CD4-positive, alpha-beta T cell treated with Interleukin-17A for 4 hours (primary cell): ENCODE measurements at regions not wholly inside any gene's neighbourhood (a gene's known extent, or its start where the extent isn't known, plus 50 kb on each side); places are given as distances from the start of the nearest gene placed in this dataset.
"Not testable (repeated sequence)": the region's sequence is repeated elsewhere in the genome, so short reads cannot be mapped to it uniquely, and the experiment has no call there.

Source experiments
- DNase-seq: peaks from one replicate; pipeline ENCODE4 v3.0.0-alpha.2; 2020; ENCODE audit warnings: mixed read lengths

DNA sequence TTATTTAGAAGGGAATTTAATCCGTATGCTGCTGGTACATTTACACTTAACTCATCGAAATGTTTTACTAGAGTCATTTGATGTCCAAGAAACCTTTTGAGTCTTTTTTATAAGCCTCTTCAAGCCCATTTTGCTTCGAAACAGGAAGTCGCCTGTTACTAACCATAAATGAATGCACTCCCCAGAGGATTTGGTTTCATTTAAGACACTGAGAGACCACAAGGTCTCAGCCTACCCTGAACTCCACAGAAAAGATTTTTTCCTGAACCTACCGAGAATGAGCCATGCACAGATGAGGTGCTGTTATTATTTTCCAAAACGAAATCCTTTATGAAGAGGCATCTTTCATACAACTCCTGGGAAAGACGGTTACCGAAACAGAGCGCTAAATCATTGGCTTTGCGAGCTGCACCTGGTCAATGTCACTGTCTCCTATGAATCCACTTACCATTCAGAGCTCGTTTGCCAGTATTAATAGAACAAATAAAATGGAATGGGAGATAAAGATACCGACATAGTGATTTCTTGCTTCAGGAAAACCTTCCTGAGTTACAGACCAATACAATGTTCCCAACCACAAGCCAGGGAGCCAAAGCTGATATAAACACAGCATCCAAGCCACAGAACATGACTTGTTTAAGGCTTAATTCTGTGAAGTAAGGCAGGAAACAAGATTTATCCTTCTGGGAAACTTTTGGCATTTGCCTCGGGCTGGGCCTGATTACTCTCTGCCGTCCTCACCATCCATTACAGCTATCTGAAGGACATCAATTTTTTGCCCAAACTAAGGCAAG, 382.1 kb downstream of the OSR1 start:
- DNase-seq = no peak

DNA sequence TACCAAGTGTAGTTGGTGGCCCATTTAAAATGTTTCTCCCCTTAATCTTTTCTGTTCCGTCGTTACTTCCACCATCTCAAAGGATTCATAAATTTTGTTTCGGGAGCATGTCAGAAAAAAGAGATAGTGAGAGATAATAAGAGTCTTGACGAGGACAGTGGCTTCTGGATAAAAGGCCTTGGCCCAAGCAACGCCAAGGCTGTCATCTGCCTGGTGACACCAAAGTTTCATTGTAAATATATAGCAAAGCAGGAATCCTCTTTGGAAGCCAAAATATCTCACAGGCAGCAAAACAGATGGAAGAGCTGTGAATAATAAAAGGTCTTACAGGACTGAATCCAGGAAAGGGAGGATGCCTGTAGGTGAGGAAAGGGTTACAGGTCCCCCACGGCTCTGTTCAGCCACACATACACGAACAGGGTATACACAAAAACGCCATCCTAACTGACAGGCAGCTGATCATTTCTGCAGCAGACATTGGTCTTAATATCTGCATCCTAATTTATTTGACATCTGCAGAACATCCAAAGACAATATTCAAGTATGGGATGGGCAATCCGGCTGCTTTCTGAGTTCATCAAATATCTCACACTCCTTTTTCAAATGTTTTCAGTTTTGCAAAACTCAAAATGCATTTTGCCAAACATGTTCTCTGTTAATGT, 382.8 kb downstream of the OSR1 start:
- DNase-seq = no peak

DNA sequence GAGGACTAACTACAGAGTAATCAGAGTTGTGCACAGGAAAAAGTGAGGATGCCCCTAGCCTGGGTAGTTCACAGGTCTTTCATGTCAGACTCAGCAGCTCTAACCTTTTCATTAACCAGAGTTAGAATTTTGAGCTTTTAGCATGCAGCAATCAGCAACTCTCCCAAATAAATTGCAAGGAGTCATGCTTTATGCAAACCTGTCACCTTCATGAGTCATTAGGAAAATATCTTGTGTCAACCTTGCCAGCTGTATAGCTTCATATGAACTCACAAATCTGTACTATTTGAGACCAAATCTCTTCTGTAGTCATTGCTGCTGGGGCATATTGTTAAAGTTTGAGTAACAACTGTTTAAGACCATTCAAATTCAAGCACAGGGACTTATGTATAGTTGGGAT, 382.3 kb upstream of the NT5C1B start:
- DNase-seq = no peak

DNA sequence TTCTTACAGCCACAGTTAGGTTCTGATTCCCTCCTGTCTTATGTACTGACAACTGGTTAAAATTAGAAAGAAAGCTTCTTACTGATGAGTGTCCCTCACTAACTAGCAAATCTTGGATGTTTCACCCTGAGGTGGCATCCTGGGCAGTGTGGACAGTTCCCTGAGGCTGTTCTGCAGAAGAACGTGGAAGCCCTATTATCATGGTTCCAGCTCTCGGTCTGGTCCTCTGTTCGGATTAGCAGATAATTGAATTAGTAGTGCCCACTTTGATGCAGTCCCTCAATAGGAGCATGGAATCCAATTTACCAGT, 381.7 kb upstream of the NT5C1B start:
- DNase-seq = no peak

DNA sequence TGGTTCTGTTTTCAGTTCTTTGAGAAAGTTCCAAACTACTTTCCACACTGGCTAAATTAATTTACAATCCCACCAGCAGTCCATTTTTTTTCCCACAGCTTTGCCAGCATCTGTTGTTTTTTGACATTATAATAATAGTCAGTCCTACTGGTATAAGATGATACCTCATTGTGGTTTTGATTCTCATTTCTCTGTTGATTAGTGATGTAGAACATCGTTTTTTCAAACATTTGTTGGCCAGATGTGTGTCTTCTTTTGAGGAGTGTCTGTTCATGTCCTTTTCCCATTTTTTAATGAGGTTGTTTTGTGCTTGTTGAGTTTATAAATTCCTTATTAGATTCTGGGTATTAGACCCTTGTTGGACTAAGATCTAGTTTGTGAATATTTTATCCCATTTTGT, 376.8 kb upstream of the NT5C1B start:
- no peak for DNase-seq

DNA sequence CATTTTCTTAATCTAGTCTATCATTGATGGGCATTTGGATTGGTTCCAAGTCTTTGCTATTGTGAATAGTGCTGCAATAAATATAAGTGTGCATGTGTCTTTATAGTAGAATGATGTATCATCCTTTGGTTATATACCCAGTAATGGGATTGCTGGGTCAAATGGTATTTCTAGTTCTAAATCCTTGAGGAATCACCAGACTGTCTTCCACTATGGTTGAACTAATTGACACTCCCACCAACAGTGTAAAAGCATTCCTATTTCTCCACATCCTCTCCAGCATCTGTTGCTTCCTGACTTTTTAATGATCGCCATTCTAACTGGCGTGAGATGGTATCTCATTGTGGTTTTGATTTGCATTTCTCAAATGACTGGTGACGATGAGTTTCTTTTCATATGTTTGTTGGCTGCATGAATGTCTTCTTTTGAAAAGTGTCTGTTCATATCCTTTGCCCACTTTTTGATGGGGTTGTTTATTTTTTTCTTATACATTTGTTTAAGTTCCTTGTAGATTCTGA, 374.4 kb upstream of the NT5C1B start:
- not testable (repeated sequence) for DNase-seq

DNA sequence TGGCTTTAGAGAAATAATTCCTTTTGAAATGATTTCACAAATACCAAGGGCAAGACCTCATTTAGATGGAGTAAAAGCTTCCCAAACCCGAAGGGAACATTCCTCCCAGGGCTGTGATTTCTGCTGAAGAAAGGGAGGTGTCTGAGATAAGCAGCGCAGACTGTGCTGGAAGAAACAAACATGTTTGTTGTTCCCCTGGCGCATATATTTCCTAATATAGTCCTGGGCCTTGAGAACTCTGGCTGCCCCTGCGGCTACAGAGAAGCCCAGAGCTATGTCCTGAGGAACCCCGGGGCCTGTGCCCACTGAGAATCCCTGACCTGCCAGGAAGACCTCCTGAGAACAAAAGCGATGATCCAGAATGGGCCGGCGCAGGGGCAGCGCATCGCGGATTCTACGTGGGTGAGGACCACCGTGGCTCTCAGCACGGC, 372.6 kb upstream of the NT5C1B start:
- no peak for DNase-seq

DNA sequence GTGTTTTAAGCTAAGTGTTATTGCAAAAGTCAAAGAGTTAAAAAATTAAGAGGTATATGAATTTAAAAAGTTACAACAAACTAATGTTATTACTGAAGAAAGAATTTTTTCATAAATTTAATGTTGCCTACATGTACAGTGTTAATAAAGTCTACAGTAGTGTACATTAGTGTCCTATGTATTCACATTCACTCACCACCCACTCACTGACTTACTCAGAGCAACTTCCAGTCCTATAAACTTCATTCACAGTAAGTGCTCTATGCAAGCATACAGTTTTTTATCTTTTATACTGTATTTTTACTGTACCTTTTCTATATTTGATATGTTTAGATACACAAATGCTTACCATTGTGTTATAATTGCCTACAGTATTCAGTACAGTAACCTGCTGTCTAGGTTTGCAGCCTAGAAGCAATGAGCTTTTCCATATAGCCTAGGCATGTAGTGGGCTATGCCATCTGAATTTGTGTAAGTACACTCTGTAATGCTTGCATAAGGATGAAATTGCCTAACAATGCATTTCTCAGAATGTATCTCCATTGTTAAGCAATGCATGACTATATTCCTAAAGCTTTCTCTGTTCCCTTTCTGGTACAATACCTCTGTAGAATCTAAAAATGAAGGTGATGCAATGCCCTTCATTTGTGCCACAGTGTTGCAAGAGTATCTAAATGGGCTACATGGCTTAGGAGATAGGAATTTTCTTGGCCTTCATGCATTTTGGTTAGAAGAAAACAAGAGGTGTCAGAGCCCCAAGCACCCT, 370.8 kb upstream of the NT5C1B start:
- DNase-seq = no peak

DNA sequence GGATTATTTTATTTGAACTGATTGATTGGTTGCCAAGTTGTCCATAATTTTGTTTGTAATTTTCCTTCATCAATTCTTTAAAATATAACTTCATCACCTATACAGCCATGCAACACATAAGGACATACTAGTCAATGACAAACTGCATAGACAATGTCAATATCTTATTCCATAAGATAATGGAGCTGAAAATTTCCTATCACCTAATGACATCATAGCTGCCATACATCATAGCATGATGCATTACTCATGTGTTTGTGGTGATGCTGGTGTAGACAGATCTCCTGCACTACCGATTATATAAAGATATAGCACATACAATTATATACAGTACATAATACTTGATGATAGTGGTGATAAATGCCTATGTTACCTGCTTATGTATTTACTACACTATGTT, 369.8 kb upstream of the NT5C1B start:
- DNase-seq = no peak

DNA sequence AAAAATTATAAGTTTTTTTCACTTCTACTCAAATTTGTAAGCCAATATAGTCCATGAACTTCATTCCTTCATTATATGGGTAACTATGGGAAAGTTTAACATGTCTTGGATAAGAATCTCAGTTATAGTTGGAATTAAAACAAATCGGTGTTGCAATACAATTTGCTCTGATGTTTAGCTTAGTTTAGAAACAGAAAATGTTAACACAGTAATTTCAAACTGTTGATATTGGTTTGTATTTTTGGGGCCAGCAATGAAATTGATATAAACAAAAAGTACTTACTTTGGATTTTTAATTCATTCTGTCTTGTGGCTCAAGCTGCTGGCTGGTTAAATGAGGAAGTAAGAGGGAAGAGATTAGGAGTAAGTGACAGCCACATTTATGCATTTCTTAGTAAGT, 368.5 kb upstream of the NT5C1B start:
- DNase-seq = no peak

DNA sequence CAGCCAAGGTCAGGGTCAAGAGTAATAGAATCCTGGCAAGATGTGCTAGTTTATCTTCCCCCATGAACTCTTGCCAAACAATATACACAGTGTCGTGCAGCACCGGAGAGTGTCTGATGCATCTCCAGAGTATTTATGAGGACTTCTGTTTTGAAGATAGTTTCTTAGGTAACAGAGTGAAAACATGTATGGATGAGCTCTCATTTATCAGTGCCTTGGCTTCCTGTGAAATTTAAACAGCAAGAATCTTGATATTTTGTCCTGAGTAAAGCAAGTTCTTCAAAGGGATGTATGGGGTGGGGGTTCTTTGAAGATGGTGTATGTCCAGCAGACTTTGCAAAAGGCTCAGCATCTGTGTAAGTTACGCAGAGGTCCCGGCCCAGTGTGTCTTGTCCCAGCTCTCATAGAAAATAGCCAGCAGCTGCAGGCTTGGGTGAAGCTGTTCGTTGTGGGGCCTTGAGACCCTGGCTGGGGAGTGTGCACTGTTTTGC, 361.0 kb upstream of the NT5C1B start:
- DNase-seq = no peak

DNA sequence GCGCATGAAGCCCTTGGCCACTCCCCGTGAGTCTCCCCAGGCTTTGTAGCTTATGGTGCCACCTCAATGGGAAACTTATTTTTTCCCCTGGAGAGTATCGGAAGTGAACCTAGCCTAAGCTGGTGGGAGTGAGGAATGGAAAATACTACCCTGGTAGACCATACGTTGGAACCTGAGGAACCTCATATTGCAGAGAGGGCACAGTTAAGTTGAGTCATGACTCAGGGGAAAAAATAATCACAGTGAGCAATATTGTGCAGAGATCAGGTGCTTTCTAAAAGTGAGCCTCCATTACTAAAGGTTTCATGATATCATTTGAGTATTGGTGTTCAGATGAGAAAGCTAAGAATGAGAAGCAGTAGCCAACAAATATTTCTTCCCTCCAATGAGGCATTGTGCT, 360.5 kb upstream of the NT5C1B start:
- DNase-seq = no peak

DNA sequence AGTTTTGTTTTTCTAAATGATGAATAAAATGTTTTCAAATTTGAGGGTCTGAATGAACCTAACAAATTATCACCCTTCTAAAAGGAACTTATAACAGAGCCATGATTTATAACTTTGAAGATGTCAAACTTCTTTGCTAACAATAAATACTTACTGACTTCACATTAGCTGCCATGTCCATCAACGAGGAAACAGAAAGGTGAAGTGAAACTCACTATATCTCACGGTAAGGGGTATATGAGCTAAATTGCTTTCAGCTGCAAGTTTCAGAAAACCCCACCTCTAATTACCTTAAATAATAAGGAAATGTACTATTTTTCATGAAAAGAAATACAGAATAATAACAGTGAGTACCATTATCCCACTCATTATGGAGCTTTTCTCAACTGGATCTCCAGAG, 350.8 kb upstream of the NT5C1B start:
- DNase-seq = no peak

DNA sequence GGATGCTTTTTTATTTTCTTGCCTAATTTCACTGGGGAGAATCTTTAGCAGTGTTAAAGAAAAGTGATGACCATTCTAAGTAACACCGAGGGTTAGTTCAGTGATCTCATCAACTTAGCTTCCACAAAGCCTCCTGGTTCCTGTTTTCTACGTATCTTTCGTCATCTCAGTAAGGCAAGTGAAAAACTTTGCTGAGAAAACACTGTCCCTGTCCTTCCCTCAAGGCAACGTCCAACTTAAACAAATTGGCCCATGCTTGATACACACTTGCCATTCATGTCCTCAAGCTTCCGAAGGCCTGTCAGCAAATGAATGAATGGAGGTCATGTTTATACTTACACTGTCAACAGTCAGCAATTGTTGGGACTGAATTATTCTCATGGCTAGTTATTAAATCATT, 350.4 kb upstream of the NT5C1B start:
- DNase-seq = not testable (repeated sequence)

DNA sequence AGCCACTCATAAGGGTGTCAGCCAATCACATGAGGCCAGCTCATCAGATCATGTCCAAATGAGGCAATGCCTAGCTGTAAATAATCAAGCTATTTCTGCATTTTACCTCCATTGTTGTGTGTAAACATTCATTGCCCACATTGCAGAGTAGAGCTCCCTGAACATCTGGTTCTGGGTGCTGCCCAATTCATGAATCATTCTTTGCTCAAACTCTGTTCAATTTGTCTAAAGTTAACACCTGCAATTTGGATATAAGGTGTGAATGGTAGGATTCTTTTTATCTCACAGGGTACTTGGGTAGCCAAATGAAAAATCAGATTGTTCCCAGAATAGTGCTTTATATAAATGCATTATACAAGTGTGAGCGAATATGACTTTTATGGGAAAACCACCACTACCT, 345.5 kb upstream of the NT5C1B start:
- DNase-seq = no peak

DNA sequence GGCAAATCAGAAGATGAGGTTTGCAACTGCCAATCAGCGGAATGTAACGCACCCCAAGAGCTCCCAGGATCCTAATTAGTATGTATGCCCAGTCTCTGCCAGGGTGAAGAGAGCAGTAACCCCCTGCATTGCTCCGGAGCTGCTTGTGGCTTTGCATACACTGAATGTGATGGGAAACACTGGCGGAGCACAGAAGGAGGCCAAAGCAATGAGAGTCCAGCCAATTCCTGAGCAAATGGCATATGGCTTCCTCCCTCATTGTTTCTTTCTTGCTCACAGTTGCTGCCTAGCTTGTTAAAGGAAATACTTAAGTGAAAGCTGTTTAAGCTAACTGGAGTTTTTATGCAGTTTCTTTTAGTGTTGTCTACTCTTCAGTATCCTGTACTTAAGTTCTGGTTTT, 343.5 kb upstream of the NT5C1B start:
- DNase-seq = no peak

DNA sequence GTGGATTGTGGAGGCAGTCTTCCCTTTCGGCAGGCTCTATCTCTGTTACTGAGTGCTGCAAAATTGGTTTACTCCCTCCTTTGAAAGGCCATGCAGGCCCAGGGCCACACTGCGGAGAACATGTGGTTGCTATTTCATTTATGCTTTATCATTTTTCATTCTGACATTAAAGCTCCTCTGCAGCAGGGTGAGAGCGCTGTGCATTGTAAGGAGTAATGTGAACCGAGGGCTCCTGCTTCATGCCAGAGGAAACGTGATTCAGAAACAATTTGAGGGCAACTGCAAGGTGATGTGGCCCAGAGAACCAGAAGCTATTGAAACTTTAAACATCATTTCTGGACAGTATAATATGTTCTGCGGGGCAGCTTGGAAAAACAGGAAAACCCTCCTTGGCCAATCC, 341.6 kb upstream of the NT5C1B start:
- DNase-seq = no peak

DNA sequence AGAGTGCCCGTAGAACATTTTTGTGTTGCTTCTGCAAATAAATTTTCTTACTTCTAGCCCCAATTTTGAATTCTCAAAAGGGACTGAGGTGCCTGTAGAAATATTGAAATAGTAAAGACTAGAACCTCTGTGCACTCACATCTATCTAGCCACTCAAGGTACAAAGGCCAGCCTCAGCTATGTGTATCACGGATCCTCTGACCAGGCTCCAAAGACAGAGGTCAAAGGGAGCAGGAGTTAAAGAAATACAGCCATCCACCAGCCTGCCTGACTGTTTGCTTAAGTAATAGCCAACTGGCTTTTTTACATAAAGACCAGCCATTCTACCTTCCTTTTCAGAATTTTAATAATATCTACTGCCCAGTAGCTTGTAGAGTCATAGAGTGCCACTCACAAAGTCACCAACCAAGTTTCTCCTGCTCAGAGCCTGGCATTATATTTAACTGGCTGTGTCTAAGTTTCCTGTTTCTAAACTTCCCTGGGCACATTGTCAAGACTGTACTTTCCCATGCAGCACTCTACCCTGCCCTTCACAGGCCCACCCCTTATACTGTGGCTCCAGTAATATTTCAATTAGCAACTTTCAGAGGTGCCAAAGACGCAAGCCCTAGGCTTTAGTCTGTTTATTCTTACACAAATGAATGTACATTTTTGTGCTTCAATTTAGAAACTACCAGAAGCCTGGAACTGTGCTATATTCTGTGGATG, 338.3 kb upstream of the NT5C1B start:
- DNase-seq = no peak

DNA sequence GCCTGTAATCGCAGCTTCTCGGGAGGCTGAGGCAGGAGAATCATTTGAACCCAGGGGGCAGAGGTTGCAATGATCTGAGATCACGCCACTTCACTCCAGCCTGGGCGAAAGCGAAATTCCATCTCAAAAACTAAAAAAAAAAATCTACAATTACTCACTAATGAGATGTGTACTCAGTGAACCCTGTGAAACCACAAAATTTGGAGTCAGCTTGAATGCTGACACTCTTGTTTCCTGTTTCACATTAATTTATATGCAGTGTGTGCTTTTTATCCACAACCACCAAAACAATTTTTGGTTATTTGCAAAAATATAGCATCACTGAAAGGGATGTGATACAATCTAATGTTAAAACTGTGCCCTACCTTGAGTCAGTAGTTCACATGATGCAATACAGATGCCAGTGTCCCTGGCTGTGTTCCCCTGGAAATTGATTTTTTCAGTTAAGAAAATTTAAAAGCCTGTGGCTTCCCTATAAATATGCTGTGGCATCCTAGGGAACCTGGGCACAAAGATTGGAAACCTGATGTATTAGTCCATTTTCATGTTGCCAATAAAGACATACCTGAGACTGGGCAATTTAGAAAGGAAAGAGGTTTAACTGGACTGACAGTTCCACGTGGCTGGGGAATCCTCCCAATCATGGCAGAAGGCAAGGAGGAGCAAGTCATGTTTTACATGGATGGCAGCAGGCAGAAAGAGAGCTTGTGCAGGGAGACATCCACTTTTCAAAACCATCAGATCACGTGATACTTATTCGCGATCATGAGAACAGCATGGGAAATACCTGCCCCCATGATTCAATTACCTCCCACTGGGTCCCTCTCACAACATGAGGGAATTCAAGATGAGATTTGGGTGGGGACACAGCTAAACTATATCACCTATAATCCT, 337.5 kb upstream of the NT5C1B start:
- no peak for DNase-seq

DNA sequence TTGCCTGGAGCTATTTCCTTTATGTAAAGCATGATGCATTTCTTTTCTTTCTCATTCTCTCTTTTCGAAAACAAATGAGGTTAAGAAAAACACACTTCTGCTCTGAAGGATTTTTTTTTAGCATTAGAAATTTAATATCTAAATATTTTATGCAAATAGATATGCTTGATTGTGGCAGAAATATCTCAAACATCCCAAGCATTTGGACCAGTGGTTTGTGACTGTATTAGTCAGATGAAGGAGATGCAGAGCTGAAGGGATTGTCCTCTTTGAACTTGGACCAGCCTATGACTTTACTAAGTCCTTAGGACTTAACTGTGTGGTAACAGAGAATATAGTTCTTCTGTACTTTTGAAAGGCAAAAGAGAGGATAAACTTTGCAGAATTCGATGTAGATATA, 335.9 kb upstream of the NT5C1B start:
- no peak for DNase-seq

DNA sequence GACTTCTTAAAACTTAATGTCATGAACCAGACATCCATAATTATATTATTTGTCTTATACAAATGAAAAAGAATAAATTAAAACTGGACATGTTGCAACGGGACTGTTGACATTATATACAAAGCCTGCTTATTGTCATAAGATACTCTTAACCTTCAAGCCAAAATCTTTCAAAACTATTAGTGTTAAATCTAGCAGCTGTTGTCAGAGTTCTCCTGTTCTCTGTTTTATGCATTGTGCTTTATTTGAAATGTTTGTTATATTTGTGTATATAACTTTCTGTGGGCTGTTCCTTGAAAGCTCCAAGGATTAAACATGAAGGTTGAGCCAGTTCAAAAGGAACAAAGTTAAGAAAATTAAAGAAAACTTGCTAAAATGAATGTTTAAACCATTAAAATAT, 335.5 kb upstream of the NT5C1B start:
- no peak for DNase-seq

DNA sequence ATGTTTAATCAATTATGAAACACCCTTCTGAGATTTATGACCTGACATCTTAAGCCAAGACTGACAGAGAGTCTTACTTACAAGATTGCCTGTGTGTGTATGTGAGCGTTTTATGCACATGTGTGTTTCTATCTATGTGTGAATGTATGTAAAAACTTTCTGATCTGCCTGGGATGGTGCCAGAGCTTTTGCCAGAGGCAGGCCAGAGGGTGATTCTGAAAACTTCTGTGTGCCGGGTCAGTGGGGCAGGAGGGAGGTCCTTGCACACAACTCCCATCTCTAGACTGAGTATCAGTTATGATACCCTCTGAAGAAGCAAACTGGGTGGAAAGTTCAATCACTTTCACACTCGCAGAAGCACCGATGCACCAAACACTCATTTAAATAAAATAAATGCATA, 335.0 kb upstream of the NT5C1B start:
- no peak for DNase-seq
